C4-2B (cell line): ENCODE measurements at regions not wholly inside any gene's neighbourhood (a gene's known extent, or its start where the extent isn't known, plus 50 kb on each side); places are given as distances from the start of the nearest gene placed in this dataset.

Source experiments
- H3K27ac ChIP-seq: fragments of 450-650 bp; 2 replicates; pipeline ENCODE4 v1.5.1; 2017
- ZFX ChIP-seq: fragments of 450-650 bp; IDR thresholded peaks from 2 replicates; pipeline ENCODE4 v1.6.1; 2017
- TF ChIP-seq, protein P1 (sequence below): fragments of 450-650 bp; conservative IDR thresholded peaks from 2 replicates; pipeline ENCODE4 v1.5.1; 2017; ENCODE audit warnings: mild to moderate bottlenecking

DNA sequence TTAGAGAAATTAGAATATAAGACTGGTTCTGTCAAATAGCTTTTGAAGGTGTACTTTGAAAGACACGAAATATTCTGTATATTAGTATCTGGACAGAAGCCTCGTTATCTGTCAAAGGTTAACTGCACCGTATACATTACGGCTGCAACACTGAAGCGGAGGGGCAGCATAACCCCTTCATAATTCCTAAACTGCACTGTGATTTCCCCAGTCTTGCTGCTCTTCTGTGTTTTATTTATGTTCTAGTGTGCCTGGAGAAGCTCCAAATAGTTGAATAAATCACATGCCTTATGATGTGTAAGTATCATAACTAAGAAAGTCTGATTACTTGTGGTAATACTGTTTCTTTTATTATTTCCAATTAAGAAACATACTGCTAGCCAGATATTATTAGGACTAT lies 285.7 kb upstream of the ROBO2 start:
- H3K27ac ChIP-seq = no peak overlapping the region
- no peak for TF ChIP-seq ZFX
- TF ChIP-seq, protein P1, sequence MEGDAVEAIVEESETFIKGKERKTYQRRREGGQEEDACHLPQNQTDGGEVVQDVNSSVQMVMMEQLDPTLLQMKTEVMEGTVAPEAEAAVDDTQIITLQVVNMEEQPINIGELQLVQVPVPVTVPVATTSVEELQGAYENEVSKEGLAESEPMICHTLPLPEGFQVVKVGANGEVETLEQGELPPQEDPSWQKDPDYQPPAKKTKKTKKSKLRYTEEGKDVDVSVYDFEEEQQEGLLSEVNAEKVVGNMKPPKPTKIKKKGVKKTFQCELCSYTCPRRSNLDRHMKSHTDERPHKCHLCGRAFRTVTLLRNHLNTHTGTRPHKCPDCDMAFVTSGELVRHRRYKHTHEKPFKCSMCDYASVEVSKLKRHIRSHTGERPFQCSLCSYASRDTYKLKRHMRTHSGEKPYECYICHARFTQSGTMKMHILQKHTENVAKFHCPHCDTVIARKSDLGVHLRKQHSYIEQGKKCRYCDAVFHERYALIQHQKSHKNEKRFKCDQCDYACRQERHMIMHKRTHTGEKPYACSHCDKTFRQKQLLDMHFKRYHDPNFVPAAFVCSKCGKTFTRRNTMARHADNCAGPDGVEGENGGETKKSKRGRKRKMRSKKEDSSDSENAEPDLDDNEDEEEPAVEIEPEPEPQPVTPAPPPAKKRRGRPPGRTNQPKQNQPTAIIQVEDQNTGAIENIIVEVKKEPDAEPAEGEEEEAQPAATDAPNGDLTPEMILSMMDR = no peak

DNA sequence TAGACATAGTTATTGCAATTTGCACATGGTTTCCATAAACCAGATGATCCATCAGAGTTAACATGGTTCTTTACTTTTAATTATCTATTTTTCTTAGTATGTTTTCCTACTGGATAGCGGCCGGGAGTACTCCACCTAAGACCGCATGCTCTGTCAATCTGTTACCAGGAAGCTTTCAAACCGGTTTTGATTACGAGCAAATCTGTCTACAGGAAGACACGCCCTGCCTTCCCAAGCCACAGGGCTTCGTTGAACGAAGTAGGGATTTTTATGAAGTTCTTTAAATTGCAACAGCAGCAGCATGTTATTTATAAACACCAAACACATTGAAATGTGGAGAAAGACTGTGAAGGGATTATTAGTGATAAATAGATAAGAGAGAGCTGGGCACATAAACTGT lies 283.3 kb upstream of the ROBO2 start:
- TF ChIP-seq ZFX = no peak
- TF ChIP-seq, protein P1 = no peak

DNA sequence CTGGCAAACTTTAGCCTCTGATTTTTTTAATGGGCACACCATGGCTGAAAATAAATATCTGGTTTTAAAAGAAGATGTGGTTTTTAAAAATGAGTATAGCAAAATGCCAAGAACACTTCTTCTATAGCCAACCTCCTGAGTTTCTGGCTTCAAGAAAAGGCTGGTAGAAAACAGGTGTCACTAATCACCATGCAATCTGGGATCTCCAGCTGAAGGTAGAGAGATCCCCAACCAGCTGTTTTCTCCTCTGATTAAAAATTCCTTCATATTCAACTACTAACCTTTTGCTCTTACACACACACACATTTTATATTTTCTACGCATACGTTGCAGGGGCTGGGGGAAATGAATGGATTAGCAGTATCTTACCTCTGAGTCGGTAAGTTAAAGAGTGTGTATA lies 279.6 kb upstream of the ROBO2 start:
- no peak for TF ChIP-seq ZFX
- TF ChIP-seq, protein P1 = no peak
- H3K27ac ChIP-seq = no peak overlapping the region

More for the DNA sequence above, 283.3 kb upstream of the ROBO2 start:
- no peak overlapping the region for H3K27ac ChIP-seq

DNA sequence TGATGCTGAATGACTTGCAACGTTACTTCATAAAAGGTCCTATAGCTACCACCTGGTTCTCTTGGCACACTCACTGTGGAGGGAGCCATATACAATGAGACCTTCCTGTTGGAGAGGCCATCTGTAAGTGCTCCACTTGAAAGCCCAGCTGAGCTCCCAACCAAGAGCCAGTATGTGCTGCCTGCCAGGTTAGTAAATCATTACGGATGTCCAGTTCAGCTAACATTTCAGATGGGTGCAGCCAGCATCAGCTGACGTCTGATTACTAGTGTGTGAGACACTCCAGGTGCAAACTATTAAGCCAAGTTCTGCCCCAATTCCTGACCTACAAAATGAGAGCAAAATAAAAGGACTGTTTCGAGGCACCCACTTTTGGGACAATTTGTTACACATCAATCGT lies 274.4 kb upstream of the ROBO2 start:
- TF ChIP-seq, protein P1 = no peak
- H3K27ac ChIP-seq = no peak overlapping the region

DNA sequence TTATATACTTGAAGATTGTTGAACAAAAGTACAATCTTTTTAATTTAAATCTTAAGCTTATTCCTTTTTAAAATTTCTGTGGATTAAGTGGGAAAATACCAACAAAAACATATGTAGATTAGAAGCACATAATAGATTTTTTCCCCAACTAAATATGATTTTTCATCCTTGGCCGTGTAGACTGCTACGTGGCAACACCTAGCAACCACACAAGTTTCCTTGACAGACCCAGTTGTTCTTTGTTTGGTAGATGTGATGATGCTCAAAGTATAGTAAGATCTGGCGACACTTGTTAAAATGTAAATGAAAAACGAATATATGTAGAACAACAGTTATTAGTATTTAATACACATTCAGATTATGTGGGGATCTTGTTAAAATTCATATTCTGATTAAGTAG lies 271.0 kb upstream of the ROBO2 start:
- TF ChIP-seq ZFX = no peak
- TF ChIP-seq, protein P1 = no peak
- no peak overlapping the region for H3K27ac ChIP-seq

DNA sequence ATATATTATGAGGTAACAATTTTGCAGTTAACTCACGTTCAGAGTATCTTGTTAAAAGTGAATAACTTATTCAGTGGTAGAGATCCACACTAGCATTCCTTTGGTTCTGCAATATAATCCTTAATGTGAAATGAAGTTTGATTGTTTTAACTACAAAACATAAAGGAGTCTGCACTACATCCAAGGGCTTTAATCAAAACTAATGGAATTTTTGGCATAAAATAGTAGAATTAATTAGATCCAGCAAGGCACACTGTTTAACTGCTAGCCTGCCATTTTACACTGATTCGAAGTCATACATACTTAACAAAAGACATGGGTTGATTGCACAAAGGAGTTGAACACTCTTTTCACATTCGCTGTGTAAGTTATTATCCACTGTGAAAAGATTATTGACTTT lies 263.0 kb upstream of the ROBO2 start:
- TF ChIP-seq, protein P1 = no peak
- no peak for TF ChIP-seq ZFX
- no peak overlapping the region for H3K27ac ChIP-seq

DNA sequence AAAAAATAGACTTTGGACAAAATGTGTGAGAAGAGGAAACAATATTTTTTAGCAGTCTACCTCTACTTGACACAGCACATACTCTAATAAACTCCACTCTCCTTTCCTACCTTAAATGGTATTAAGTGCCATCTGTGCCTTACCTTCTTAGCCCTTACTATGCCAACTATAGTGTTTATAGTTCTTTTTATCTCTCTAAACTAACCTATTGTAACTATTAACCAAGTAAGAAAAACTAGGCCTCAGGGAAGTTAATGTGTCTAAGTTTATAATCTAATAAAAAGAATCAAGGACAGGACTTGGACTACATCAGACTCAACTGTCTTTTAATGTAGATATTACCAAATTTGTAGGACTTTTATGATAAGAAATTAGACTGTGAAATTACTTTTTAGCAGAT lies 251.7 kb upstream of the ROBO2 start:
- TF ChIP-seq ZFX = no peak
- TF ChIP-seq, protein P1 = no peak
- H3K27ac ChIP-seq = no peak overlapping the region
